ENCODE measurements at regions not wholly inside any gene's neighbourhood (a gene's known extent, or its start where the extent isn't known, plus 50 kb on each side); places are given as distances from the start of the nearest gene placed in this dataset.

DNA sequence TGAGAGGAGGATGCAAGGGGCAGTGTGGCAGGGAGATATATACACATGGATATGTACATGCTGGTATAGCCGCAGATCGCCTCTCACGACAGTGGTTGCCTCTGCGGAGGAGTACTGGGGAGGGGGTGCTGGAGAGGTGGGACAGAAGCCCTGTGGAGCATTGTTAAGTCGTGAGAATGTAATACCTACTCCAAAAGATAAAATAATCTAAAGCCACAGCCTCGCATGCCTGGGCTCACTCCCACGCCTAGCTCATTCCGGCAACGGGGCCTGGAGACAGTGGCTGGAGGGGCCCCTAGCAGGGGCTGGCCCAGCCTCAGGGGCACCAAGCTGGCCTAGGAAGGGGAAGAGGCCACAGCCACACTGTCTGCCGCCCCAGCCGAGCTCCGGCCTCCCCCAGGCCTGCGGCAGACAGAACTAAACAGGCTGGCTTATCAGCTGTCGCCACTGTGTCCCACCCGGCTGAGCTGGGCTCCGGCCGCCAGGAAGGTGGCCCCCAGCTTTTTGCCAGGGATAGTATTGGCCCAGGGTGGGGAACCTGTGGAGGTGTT, 65.1 kb upstream of the LCTL start:
- TF ChIP-seq, protein P1, sequence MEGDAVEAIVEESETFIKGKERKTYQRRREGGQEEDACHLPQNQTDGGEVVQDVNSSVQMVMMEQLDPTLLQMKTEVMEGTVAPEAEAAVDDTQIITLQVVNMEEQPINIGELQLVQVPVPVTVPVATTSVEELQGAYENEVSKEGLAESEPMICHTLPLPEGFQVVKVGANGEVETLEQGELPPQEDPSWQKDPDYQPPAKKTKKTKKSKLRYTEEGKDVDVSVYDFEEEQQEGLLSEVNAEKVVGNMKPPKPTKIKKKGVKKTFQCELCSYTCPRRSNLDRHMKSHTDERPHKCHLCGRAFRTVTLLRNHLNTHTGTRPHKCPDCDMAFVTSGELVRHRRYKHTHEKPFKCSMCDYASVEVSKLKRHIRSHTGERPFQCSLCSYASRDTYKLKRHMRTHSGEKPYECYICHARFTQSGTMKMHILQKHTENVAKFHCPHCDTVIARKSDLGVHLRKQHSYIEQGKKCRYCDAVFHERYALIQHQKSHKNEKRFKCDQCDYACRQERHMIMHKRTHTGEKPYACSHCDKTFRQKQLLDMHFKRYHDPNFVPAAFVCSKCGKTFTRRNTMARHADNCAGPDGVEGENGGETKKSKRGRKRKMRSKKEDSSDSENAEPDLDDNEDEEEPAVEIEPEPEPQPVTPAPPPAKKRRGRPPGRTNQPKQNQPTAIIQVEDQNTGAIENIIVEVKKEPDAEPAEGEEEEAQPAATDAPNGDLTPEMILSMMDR (IDR thresholded peaks at IDR 0.05; ENCODE audit: insufficient read depth, low read length, poor library complexity, severe bottlenecking): no peak
- no peak for TF ChIP-seq EZH2phosphoT487 (conservative IDR thresholded peaks at IDR 0.05; ENCODE audit: low read length)
